ENCODE measurements at regions not wholly inside any gene's neighbourhood (a gene's known extent, or its start where the extent isn't known, plus 50 kb on each side); places are given as distances from the start of the nearest gene placed in this dataset.

DNA sequence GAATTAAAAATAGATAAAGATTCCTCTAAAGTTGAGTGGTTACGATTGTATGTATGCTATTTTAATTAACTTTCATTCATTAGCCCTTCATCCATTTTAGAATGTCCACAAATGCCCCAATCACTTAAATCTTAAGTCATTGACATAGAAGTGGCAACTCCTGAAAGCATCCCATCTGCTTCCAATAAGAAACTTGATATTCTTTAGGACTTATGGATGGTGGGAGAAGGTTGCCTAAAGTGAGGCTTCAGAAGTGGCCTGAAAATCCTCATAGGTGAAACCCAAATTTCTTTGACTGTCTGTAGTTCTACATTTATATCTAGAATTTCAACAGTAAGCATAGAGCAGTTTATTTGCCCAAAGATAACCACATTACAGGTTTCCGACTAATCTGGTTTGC is 161.7 kb upstream of the HMGA2 start:
- TF ChIP-seq, protein P1, sequence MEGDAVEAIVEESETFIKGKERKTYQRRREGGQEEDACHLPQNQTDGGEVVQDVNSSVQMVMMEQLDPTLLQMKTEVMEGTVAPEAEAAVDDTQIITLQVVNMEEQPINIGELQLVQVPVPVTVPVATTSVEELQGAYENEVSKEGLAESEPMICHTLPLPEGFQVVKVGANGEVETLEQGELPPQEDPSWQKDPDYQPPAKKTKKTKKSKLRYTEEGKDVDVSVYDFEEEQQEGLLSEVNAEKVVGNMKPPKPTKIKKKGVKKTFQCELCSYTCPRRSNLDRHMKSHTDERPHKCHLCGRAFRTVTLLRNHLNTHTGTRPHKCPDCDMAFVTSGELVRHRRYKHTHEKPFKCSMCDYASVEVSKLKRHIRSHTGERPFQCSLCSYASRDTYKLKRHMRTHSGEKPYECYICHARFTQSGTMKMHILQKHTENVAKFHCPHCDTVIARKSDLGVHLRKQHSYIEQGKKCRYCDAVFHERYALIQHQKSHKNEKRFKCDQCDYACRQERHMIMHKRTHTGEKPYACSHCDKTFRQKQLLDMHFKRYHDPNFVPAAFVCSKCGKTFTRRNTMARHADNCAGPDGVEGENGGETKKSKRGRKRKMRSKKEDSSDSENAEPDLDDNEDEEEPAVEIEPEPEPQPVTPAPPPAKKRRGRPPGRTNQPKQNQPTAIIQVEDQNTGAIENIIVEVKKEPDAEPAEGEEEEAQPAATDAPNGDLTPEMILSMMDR (conservative IDR thresholded peaks at IDR 0.05): no peak
- H3K27ac ChIP-seq: no peak overlapping the region

DNA sequence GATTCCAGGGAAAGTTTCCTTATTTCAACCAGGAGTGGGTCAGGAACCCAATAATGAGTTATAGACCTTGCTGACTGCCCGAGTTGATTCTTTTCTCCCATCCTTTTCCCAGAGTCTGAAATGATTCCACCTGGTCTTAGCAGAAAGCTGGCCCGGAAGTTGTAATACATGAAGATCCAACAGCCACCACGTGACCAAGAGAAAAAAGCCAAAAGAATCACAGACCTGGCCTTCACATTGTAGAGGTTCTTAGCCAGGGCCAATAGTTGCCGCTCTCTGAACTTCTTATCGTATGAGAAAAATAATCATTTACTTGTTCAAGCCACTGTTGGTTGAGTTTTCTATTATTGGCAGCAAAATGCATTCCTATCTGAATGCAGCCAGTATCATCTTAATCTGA is 161.2 kb upstream of the HMGA2 start:
- H3K27ac ChIP-seq: no peak overlapping the region
- TF ChIP-seq, protein P1 (conservative IDR thresholded peaks at IDR 0.05): no peak

DNA sequence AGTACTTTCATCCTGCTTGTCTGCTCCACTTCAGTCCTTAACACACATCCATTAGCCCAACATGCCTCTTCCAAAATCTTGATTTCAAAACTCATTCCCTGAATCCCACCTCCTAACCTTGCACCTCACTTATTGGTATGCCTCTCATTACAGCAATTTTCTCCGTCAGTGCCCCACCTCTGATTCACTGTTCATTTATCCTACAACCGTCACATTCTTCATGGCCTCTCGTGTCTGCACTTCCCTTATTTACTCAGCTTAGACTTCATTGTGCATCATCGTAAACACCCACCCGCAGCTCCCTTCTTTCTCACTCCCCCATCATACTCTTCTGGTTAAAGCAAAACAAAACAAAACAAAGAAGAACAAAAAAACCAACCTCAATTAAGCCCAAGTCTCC is 160.6 kb upstream of the HMGA2 start:
- TF ChIP-seq, protein P1 (conservative IDR thresholded peaks at IDR 0.05): no peak
- no peak overlapping the region for H3K27ac ChIP-seq

DNA sequence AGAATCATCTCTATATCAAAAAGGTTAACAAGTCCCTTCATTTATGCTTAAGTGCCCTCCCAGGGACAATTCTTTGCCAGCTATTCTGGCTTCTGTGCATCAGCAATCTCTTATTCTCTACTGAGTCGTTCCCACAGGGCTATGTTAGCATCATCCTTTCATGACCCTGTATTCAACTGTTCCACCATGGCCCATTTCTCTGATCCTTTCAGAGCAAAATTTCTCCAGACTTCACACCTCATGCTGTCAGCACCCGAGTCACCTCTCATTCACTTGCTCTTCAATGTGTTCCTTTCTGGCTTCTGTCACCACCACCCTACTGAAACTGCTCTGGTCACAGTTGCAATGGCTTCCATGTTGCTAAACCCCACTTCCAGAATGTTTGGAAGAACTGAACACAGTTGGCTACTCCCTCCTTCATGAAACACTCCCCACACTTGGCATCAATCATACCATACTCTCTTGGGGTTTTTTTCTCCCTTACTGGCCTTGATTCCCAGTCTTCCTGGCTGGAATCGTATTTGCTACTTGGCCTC is 159.5 kb upstream of the HMGA2 start:
- no peak overlapping the region for H3K27ac ChIP-seq
- TF ChIP-seq, protein P1 (conservative IDR thresholded peaks at IDR 0.05): no peak

GRCh38 chr12:65665817-65666216 is 158.5 kb upstream of the HMGA2 start:
- TF ChIP-seq, protein P1 (conservative IDR thresholded peaks at IDR 0.05): no peak
- H3K27ac ChIP-seq: no peak overlapping the region

- no peak overlapping the region for H3K27ac ChIP-seq
- TF ChIP-seq, protein P1 (conservative IDR thresholded peaks at IDR 0.05): no peak
Measured at GRCh38 chr12:65666876-65667275, 157.4 kb upstream of the HMGA2 start.

DNA sequence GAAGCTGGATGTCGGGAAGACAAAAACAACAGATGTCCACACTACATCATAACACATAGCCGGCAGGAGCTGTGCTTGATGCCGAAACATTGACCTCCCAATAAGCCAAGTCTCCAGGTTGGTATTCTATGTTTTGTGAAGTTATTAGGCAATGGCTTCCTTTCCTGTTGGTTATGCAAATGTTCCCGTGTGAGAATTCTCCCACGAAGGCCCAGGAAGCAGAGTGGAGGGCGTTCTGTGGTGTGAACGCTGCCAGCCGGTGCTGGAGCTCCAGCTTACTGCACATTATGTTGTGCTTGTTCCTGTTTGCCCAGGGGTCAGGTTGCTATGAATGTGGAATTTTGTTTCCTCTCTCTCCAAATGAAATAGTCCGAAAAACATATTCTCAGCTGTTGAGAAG is 156.4 kb upstream of the HMGA2 start:
- TF ChIP-seq, protein P1 (conservative IDR thresholded peaks at IDR 0.05): no peak
- no peak overlapping the region for H3K27ac ChIP-seq

Data from VCaP (cell line).